ENCODE measurements at regions not wholly inside any gene's neighbourhood (a gene's known extent, or its start where the extent isn't known, plus 50 kb on each side); places are given as distances from the start of the nearest gene placed in this dataset.

GRCh38 chr10:55641601-55642000 lies 719.5 kb downstream of the ZWINT start:
- no peak for DNase-seq (ENCODE audit: extremely low spot score)
- 87% methylated on average over 1 of the region's 1 CpG for WGBS
- no peak overlapping the region for H3K27ac ChIP-seq (replicated peaks in 1 of 4)

DNA sequence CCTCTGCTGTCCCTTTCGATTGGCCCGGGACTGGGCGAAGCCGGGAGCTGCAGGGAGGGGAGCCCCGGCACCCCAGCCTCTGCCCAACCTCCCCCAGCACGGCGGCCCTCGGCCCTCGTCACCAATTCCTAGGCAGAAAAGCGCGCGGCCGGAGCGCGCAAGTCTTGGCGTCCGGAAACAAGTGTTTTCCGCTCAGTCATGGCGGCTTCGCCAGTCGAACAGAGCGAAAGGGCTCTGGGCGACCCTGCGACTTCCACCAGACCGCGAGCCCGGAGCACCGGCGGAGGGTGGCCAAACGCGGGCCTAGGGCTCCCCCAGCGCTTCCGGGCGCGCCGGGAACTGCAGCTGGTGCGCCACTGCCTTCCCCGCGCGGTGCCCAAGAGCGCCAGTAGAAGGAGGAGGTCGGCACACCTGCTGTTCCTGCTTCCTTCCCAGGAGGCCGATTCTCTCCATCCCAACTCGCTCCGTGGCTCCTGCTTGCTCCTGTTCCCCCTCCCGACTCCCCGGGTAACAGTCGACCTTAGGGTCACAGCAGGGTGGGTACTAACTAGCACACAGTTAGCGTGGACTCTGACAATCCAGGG lies 729.9 kb downstream of the ZWINT start:
- WGBS, result 3% methylated on average over 7 of the region's 49 CpGs
- DNase-seq (ENCODE audit: extremely low spot score), result no peak
- no peaks in the 10 kb centered on the region for H3K36me3 ChIP-seq
- TF ChIP-seq, protein P1, sequence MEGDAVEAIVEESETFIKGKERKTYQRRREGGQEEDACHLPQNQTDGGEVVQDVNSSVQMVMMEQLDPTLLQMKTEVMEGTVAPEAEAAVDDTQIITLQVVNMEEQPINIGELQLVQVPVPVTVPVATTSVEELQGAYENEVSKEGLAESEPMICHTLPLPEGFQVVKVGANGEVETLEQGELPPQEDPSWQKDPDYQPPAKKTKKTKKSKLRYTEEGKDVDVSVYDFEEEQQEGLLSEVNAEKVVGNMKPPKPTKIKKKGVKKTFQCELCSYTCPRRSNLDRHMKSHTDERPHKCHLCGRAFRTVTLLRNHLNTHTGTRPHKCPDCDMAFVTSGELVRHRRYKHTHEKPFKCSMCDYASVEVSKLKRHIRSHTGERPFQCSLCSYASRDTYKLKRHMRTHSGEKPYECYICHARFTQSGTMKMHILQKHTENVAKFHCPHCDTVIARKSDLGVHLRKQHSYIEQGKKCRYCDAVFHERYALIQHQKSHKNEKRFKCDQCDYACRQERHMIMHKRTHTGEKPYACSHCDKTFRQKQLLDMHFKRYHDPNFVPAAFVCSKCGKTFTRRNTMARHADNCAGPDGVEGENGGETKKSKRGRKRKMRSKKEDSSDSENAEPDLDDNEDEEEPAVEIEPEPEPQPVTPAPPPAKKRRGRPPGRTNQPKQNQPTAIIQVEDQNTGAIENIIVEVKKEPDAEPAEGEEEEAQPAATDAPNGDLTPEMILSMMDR (IDR thresholded peaks at IDR 0.05), result peak; percentile 20 to 54 (median 38)
- no peak for TF ChIP-seq POLR2AphosphoS5 (IDR thresholded peaks at IDR 0.05)
- peaks cover 0 to 29% (median 23%) of the 10 kb centered on the region in 4 donors for H3K4me1 ChIP-seq
- H3K4me3 ChIP-seq, result peak overlapping the region; percentile 44 to 63 (median 53)
- intact Hi-C loops (cut with DNase I), result no loop called here
- no peak overlapping the region for H3K27ac ChIP-seq (replicated peaks in 1 of 4)
- H3K9me3 ChIP-seq, result no peaks in the 10 kb centered on the region
- peaks cover 0 to 5% (median 2%) of the 10 kb centered on the region in 4 donors for H3K27me3 ChIP-seq

More at GRCh38 chr10:55641601-55642000, 719.5 kb downstream of the ZWINT start:
- Histone ChIP-seq H3K4me3 (no peak overlapping the region), H3K36me3 (no peaks in the 10 kb centered on the region), H3K9me3 (no peaks in the 10 kb centered on the region), H3K4me1 (no peaks in the 10 kb centered on the region), H3K27me3 (no peaks in the 10 kb centered on the region)
- intact Hi-C loops (cut with DNase I), result no loop called here
- no peak for TF ChIP-seq POLR2A (IDR thresholded peaks at IDR 0.05; ENCODE audit: low read depth)
- no peak for TF ChIP-seq POLR2AphosphoS5 (IDR thresholded peaks at IDR 0.05)
- TF ChIP-seq, protein P1 (IDR thresholded peaks at IDR 0.05), result no peak
- TF ChIP-seq EP300 (IDR thresholded peaks at IDR 0.05), result no peak

DNA sequence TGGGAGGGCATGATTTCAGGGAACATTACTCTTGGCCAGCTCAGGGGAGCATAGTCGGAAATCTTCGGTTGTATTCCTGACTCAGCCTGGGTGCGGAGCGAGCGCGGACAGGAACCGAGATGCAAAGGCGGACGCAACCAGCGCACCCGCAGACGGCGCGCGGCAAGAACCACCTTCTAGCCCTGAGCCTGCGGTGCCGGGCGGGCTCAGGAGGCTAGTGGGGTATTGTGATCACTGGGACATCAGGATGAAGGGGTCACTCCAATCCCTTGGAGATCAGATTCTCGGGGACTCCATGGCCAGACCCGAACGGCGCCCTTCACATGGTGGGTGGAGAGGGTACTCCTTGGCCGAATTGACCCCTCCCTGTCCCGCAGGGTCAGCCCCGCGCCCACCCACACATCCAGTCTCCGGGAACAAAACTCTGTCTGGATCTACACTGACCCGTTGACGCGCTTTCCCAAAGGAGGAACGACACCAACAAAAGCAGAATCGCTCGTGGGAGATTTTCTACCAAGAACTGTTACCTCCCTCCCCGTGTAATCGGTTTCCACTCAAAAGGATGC lies 730.5 kb downstream of the ZWINT start:
- H3K27ac ChIP-seq (replicated peaks in 1 of 4), result no peak overlapping the region
- peaks cover 0 to 5% (median 2%) of the 10 kb centered on the region in 4 donors for H3K27me3 ChIP-seq
- H3K4me1 ChIP-seq, result peaks cover 0 to 29% (median 23%) of the 10 kb centered on the region in 4 donors
- peak overlapping the region; percentile 44 to 63 (median 53) for H3K4me3 ChIP-seq
- DNase-seq (ENCODE audit: extremely low spot score), result no peak
- H3K9me3 ChIP-seq, result no peaks in the 10 kb centered on the region
- no peaks in the 10 kb centered on the region for H3K36me3 ChIP-seq
- intact Hi-C loops (cut with DNase I), result no loop called here
- TF ChIP-seq POLR2A (IDR thresholded peaks at IDR 0.05; ENCODE audit: low read depth) (no peak), EP300 (IDR thresholded peaks at IDR 0.05) (no peak), POLR2AphosphoS5 (IDR thresholded peaks at IDR 0.05) (no peak)
- TF ChIP-seq, protein P1 (IDR thresholded peaks at IDR 0.05), result no peak
- WGBS, result 0% methylated on average over 7 of the region's 35 CpGs

GRCh38 chr10:55629793-55630490 lies 731.1 kb downstream of the ZWINT start:
- H3K27ac ChIP-seq (replicated peaks in 1 of 4), result no peak overlapping the region
- H3K36me3 ChIP-seq, result no peaks in the 10 kb centered on the region
- WGBS, result 6% methylated on average over 21 of the region's 21 CpGs
- H3K27me3 ChIP-seq, result peaks cover 0 to 5% (median 2%) of the 10 kb centered on the region in 4 donors
- intact Hi-C loops (cut with DNase I), result no loop called here
- H3K4me3 ChIP-seq, result peak overlapping the region; percentile 44 to 63 (median 53)
- H3K4me1 ChIP-seq, result peaks cover 0 to 29% (median 23%) of the 10 kb centered on the region in 4 donors
- DNase-seq (ENCODE audit: extremely low spot score), result no peak
- H3K9me3 ChIP-seq, result no peaks in the 10 kb centered on the region
- TF ChIP-seq, protein P1 (IDR thresholded peaks at IDR 0.05), result peak in 2 of 3 experiments; percentile 12 to 34
- no peak for TF ChIP-seq POLR2AphosphoS5 (IDR thresholded peaks at IDR 0.05)
